RWPE1 (cell line): ENCODE measurements at regions not wholly inside any gene's neighbourhood (a gene's known extent, or its start where the extent isn't known, plus 50 kb on each side); places are given as distances from the start of the nearest gene placed in this dataset.

Experiments used
- CTCF ChIA-PET: fragments of 350-600 bp; sonication (Branson Sonifier 250); formaldehyde crosslinking; extraction: SDS; loops from one replicate; lab custom pipeline; 2021; lab: Yijun Ruan, JAX
- POLR2A ChIA-PET: fragments of 400-600 bp; formaldehyde crosslinking; extraction: SDS; loops from one replicate; lab custom pipeline; 2020; ENCODE audit warnings: antibody characterized with exemption; ENCODE audit not compliant: low non-redundant PET; lab: Yijun Ruan, JAX
- DNase-seq: peaks from one replicate; pipeline ENCODE4 v3.0.0; 2012; ENCODE audit warnings: low spot score
- H3K27ac ChIP-seq: fragments of 450-650 bp; 2 replicates; pipeline ENCODE4 v1.5.1; 2017
- CTCF ChIP-seq: fragments of 450-650 bp; conservative IDR thresholded peaks from 2 replicates; pipeline ENCODE4 v1.5.1; 2017; ENCODE audit warnings: low read depth, mild to moderate bottlenecking

GRCh38 chr5:108681079-108681921, 66.4 kb upstream of the FER start:
- POLR2A ChIA-PET, result no interaction called here
- CTCF ChIA-PET, result interaction anchor here (0.6 to 1.6 kb wide), 21 partner anchors 8 to 849 kb away, joined by 3 to 8 read pairs (median 3); no protein-coding TSS in a partner anchor
- peak; percentile 73 for DNase-seq
- no peak overlapping the region for H3K27ac ChIP-seq
- TF ChIP-seq CTCF, result peak; percentile 92

- CTCF ChIA-PET, result no interaction called here
- H3K27ac ChIP-seq, result no peak overlapping the region
- TF ChIP-seq CTCF, result no peak
- POLR2A ChIA-PET, result no interaction called here
- DNase-seq, result no peak
Measured at GRCh38 chr5:108678091-108678490, 69.6 kb upstream of the FER start.

GRCh38 chr5:108675736-108676135, 72.0 kb upstream of the FER start:
- H3K27ac ChIP-seq, result no peak overlapping the region
- POLR2A ChIA-PET, result interaction anchor here (0.7 kb wide), 1 partner anchor 121 kb away, joined by 9 read pairs; no protein-coding TSS in a partner anchor
- CTCF ChIA-PET, result interaction anchor here (0.8 to 1.0 kb wide), 2 partner anchors 52 to 709 kb away, joined by 3 to 10 read pairs; no protein-coding TSS in a partner anchor
- TF ChIP-seq CTCF, result no peak
- no peak for DNase-seq

- ChIA-PET POLR2A (no interaction called here), CTCF (interaction anchor here (0.6 to 1.6 kb wide), 3 partner anchors 9 to 1449 kb away, joined by 3 to 10 read pairs (median 4); no protein-coding TSS in a partner anchor)
- no peak for TF ChIP-seq CTCF
- DNase-seq, result no peak
- H3K27ac ChIP-seq, result no peak overlapping the region
Measured at GRCh38 chr5:108672639-108673038, 75.1 kb upstream of the FER start.

GRCh38 chr5:108670591-108671289, 77.0 kb upstream of the FER start:
- no peak overlapping the region for H3K27ac ChIP-seq
- no peak for DNase-seq
- ChIA-PET POLR2A (no interaction called here), CTCF (no interaction called here)
- no peak for TF ChIP-seq CTCF

- TF ChIP-seq CTCF, result no peak
- no peak for DNase-seq
- ChIA-PET CTCF (no interaction called here), POLR2A (interaction anchor here (0.6 kb wide), 1 partner anchor 668 kb away, joined by 3 read pairs; no protein-coding TSS in a partner anchor)
- H3K27ac ChIP-seq, result no peak overlapping the region
Measured at GRCh38 chr5:108669462-108669861, 78.2 kb upstream of the FER start.
